IMR-90 (cell line): ENCODE measurements at regions not wholly inside any gene's neighbourhood (a gene's known extent, or its start where the extent isn't known, plus 50 kb on each side); places are given as distances from the start of the nearest gene placed in this dataset.

ENCODE experiments used
- ATAC-seq: fragments of 200-7000 bp; cut with Tn5 transposase; 2 replicates; pipeline ENCODE4 v1.9.1; 2020; ENCODE audit warnings: low read depth, mild to moderate bottlenecking, moderate library complexity
- BruUV-seq: library from RNA; stranded (reverse); fragments of 400-500 nt; replicated peaks from 2 replicates; lab custom pipeline; 2021; lab: Mats Ljungman, UMichigan
- CTCF ChIA-PET: fragments of 300-600 bp; formaldehyde crosslinking; extraction: SDS; loops from one replicate; lab custom pipeline; 2021; ENCODE audit warnings: antibody characterized with exemption; lab: Yijun Ruan, JAX
- POLR2A ChIA-PET: fragments of 300-600 bp; sonication (Branson Sonifier 250); formaldehyde crosslinking; loops from one replicate; lab custom pipeline; 2022; ENCODE audit warnings: antibody characterized with exemption; ENCODE audit not compliant: unreplicated experiment; lab: Charles Lee
- DNase-seq: peaks from one replicate; pipeline ENCODE4 v3.0.0; 2013
- H2AFZ ChIP-seq: replicated peaks from 2 replicates; pipeline ENCODE3; 2013; ENCODE audit warnings: low read length, mild to moderate bottlenecking; ENCODE audit not compliant: poor library complexity
- H2AK5ac ChIP-seq: 2 replicates; pipeline ENCODE4 v1.6.1; 2013; ENCODE audit warnings: low read depth, low read length, inconsistent platforms
- H2AK9ac ChIP-seq: replicated peaks from 2 replicates; pipeline ENCODE3; 2013; ENCODE audit warnings: mild to moderate bottlenecking, low read depth, low read length, moderate library complexity; ENCODE audit not compliant: poor library complexity
- H2BK120ac ChIP-seq: 2 replicates; pipeline ENCODE4 v1.6.1; 2013; ENCODE audit warnings: low read depth, low read length, inconsistent platforms
- H2BK15ac ChIP-seq: 3 replicates; pipeline ENCODE4 v1.6.1; 2013; ENCODE audit warnings: low read depth, low read length, inconsistent platforms
- H2BK20ac ChIP-seq: 2 replicates; pipeline ENCODE4 v1.6.1; 2013; ENCODE audit warnings: low read depth, mild to moderate bottlenecking, inconsistent platforms, low read length, moderate library complexity
- H2BK5ac ChIP-seq: 2 replicates; pipeline ENCODE4 v1.6.1; 2013; ENCODE audit warnings: mild to moderate bottlenecking, low read depth, low read length, inconsistent platforms; ENCODE audit not compliant: poor library complexity, severe bottlenecking
- H3K14ac ChIP-seq: replicated peaks from 2 replicates; pipeline ENCODE4 v1.6.1; 2013; ENCODE audit warnings: low read depth, low read length, inconsistent platforms
- H3K18ac ChIP-seq: 2 replicates; pipeline ENCODE4 v1.6.1; 2013; ENCODE audit warnings: low read depth, low read length, control low read depth
- H3K23ac ChIP-seq: 2 replicates; pipeline ENCODE4 v1.6.1; 2013; ENCODE audit warnings: low read depth, low read length, inconsistent platforms
- H3K27ac ChIP-seq: 2 replicates; pipeline ENCODE4 v1.5.1; 2013; ENCODE audit warnings: mild to moderate bottlenecking, control low read depth, low read length; ENCODE audit not compliant: insufficient read depth
- H3K27me3 ChIP-seq: 2 replicates; pipeline ENCODE4 v1.6.1; 2013; ENCODE audit warnings: low read length; ENCODE audit not compliant: control insufficient read depth, insufficient read depth
- H3K36me3 ChIP-seq: 2 replicates; pipeline ENCODE4 v1.6.1; 2013; ENCODE audit warnings: low read length, mixed read lengths; ENCODE audit not compliant: control insufficient read depth, insufficient read depth
- H3K4ac ChIP-seq: 2 replicates; pipeline ENCODE4 v1.6.1; 2013; ENCODE audit warnings: low read depth, low read length, inconsistent platforms
- H3K4me1 ChIP-seq: 2 replicates; pipeline ENCODE4 v1.6.1; 2013; ENCODE audit warnings: low read length, mixed read lengths; ENCODE audit not compliant: control insufficient read depth, insufficient read depth
- H3K4me2 ChIP-seq: 2 replicates; pipeline ENCODE4 v1.6.1; 2013; ENCODE audit warnings: low read depth, mild to moderate bottlenecking, control low read depth, low read length, moderate library complexity
- H3K4me3 ChIP-seq: 2 replicates; pipeline ENCODE4 v1.5.1; 2013; ENCODE audit warnings: low read depth, mild to moderate bottlenecking, control low read depth, low read length, moderate library complexity; ENCODE audit not compliant: insufficient read depth
- H3K56ac ChIP-seq: 2 replicates; pipeline ENCODE4 v1.6.1; 2013; ENCODE audit warnings: low read length, inconsistent platforms; ENCODE audit not compliant: insufficient read depth; ENCODE audit errors: extremely low read depth
- H3K79me1 ChIP-seq, 2 experiments: 2 replicates each; pipeline ENCODE4 v1.6.1; 2013; ENCODE audit warnings: low read length in 2 of 2, inconsistent platforms in 1 of 2, low read depth in 1 of 2
- H3K9ac ChIP-seq: 2 replicates; pipeline ENCODE4 v1.6.1; 2013; ENCODE audit warnings: low read depth, low read length, control low read depth
- H3K9me1 ChIP-seq: 2 replicates; pipeline ENCODE4 v1.6.1; 2013; ENCODE audit warnings: low read length, inconsistent platforms; ENCODE audit not compliant: insufficient read depth
- H3K9me3 ChIP-seq: 2 replicates; pipeline ENCODE4 v1.6.1; 2013; ENCODE audit warnings: low read length; ENCODE audit not compliant: control insufficient read depth, insufficient read depth
- H4K20me1 ChIP-seq: 2 replicates; pipeline ENCODE4 v1.6.1; 2013; ENCODE audit warnings: low read length, inconsistent platforms; ENCODE audit not compliant: insufficient read depth
- H4K5ac ChIP-seq: 2 replicates; pipeline ENCODE4 v1.6.1; 2013; ENCODE audit warnings: mild to moderate bottlenecking, low read depth, low read length, control low read depth
- H4K8ac ChIP-seq, 2 experiments: 2 replicates each; pipeline ENCODE4 v1.6.1; 2013; ENCODE audit warnings: low read depth in 2 of 2, low read length in 2 of 2, control low read depth in 1 of 2, inconsistent platforms in 1 of 2
- H4K91ac ChIP-seq: 2 replicates; pipeline ENCODE4 v1.6.1; 2013; ENCODE audit warnings: low read depth, low read length, inconsistent platforms; ENCODE audit not compliant: insufficient read depth
- NFE2L2 ChIP-seq: fragments of 150-350 bp; IDR thresholded peaks from 2 replicates; pipeline ENCODE4 v1.6.1; 2016; ENCODE audit warnings: low read depth, mild to moderate bottlenecking, low read length
- WGBS, 2 experiments: methylation state at CpG; one replicate each; pipeline versions ENCODE4 v1.1.5 to v1.1.7; 2013; ENCODE audit warnings: missing lambda C conversion rate in 2 of 2; ENCODE audit not compliant: insufficient read length in 1 of 2; ENCODE audit errors: extremely low coverage in 2 of 2; 5-methylcytosine and 5-hydroxymethylcytosine counted together
- dilution Hi-C: fragments of 300-500 bp; cut with HindIII; formaldehyde crosslinking; loops from one replicate; pipeline ENCODE4 v1.14.3; 2018; ENCODE audit warnings: low sequenced_read_pairs; ENCODE audit not compliant: unreplicated experiment
- in situ Hi-C: fragments of 300-500 bp; cut with MboI; formaldehyde crosslinking; loops from 3 replicates; pipeline ENCODE4 v1.14.3; 2019; ENCODE audit warnings: low sequenced_read_pairs, inconsistent platforms, mixed read lengths
- intact Hi-C: fragments of 100-400 bp; cut with micrococcal nuclease; formaldehyde crosslinking; loops from 2 replicates; pipeline ENCODE4 v1.10.0; 2022
- TF ChIP-seq, protein P1 (sequence below): fragments of 150-350 bp; IDR thresholded peaks from 2 replicates; pipeline ENCODE4 v1.6.1; 2017; ENCODE audit warnings: mild to moderate bottlenecking, antibody characterized with exemption, low read length, low read depth

DNA sequence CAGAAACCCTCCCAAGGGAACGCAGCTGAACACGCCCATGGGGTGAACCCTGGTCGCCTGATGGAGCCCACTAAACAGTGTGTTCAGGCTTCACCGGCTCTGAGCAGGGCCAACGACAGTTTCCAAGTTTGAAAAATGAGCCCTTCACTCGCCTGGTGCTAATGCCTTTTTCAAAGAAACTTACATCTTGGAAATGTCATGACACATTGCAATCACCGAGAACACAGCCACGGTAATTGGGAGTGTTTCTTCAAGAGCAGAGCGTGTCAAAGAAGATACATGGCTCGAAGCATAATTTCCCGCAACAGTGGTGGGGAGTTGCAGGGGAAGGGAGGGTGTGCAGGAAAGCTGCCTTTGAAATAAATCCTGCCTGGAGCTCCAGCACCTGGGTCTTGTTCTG, 463.2 kb downstream of the TMEM114 start:
- BruUV-seq: no TSS peak
- ChIA-PET CTCF (no interaction called here), POLR2A (no interaction called here)
- ATAC-seq (no peak), DNase-seq (no peak)
- Histone ChIP-seq H2AK5ac (no peak overlapping the region), H3K9me1 (no peaks in the 10 kb centered on the region), H2BK15ac (no peak overlapping the region), H4K5ac (no peak overlapping the region), H3K18ac (no peak overlapping the region), H3K9me3 (peaks cover 22% of the 10 kb centered on the region), H2BK120ac (no peak overlapping the region), H3K9ac (no peak overlapping the region), H4K20me1 (no peaks in the 10 kb centered on the region), H3K4ac (no peak overlapping the region), H3K56ac (no peak overlapping the region), H3K27me3 (no peaks in the 10 kb centered on the region), H3K4me2 (no peak overlapping the region), H3K14ac (no peak overlapping the region), H2BK20ac (no peak overlapping the region), H3K4me1 (no peaks in the 10 kb centered on the region), H3K27ac (no peak overlapping the region), H4K91ac (no peak overlapping the region), H3K36me3 (no peaks in the 10 kb centered on the region), H4K8ac (no peak overlapping the region), H3K23ac (no peak overlapping the region), H2AFZ (no peak overlapping the region), H2AK9ac (no peak overlapping the region), H2BK5ac (no peak overlapping the region), H3K79me1 (no peaks in the 10 kb centered on the region), H3K4me3 (no peak overlapping the region)
- intact Hi-C loops (no loop called here), dilution Hi-C loops (no loop called here), in situ Hi-C loops (no loop called here)
- no peak for TF ChIP-seq NFE2L2
- TF ChIP-seq, protein P1, sequence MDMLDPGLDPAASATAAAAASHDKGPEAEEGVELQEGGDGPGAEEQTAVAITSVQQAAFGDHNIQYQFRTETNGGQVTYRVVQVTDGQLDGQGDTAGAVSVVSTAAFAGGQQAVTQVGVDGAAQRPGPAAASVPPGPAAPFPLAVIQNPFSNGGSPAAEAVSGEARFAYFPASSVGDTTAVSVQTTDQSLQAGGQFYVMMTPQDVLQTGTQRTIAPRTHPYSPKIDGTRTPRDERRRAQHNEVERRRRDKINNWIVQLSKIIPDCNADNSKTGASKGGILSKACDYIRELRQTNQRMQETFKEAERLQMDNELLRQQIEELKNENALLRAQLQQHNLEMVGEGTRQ: no peak
- WGBS, 2 experiments: 25% methylated on average over 5 of the region's 11 CpGs; no CpG with 5 or more reads in 1 of the 2 experiments
